Osteocyte (in vitro differentiated cells): ENCODE measurements at regions not wholly inside any gene's neighbourhood (a gene's known extent, or its start where the extent isn't known, plus 50 kb on each side); places are given as distances from the start of the nearest gene placed in this dataset.
"Not testable (repeated sequence)": the region's sequence is repeated elsewhere in the genome, so short reads cannot be mapped to it uniquely, and the experiment has no call there.

Experiments used
- DNase-seq: peaks from one replicate; pipeline ENCODE4 v3.0.0; 2021; ENCODE audit warnings: mixed read lengths; ENCODE audit not compliant: unreplicated experiment; ENCODE audit errors: extremely low spot score
- H3K27ac Mint-ChIP-seq: one replicate; pipeline ENCODE4 v1.8.0; 2021; ENCODE audit warnings: mild to moderate bottlenecking, mixed read lengths; ENCODE audit not compliant: unreplicated experiment
- H3K27me3 Mint-ChIP-seq: one replicate; pipeline ENCODE4 v1.8.0; 2021; ENCODE audit warnings: mixed read lengths; ENCODE audit not compliant: unreplicated experiment
- H3K36me3 Mint-ChIP-seq: one replicate; pipeline ENCODE4 v1.8.0; 2021; ENCODE audit warnings: mixed read lengths; ENCODE audit not compliant: unreplicated experiment
- H3K4me1 Mint-ChIP-seq: one replicate; pipeline ENCODE4 v1.8.0; 2021; ENCODE audit warnings: mixed read lengths; ENCODE audit not compliant: unreplicated experiment
- H3K4me3 Mint-ChIP-seq: one replicate; pipeline ENCODE4 v1.8.0; 2021; ENCODE audit warnings: mild to moderate bottlenecking, moderate library complexity, mixed read lengths; ENCODE audit not compliant: unreplicated experiment
- H3K9me3 Mint-ChIP-seq: one replicate; pipeline ENCODE4 v1.8.0; 2021; ENCODE audit warnings: mixed read lengths; ENCODE audit not compliant: unreplicated experiment

GRCh38 chr21:6567542-6567941, 3953.8 kb upstream of the TPTE start:
- H3K27ac Mint-ChIP-seq, DNase-seq, H3K9me3 Mint-ChIP-seq, H3K36me3 Mint-ChIP-seq, H3K4me1 Mint-ChIP-seq, H3K27me3 Mint-ChIP-seq, H3K4me3 Mint-ChIP-seq: not testable (repeated sequence)

GRCh38 chr21:6569152-6569551, 3952.2 kb upstream of the TPTE start:
- H3K9me3 Mint-ChIP-seq, H3K27ac Mint-ChIP-seq, H3K4me3 Mint-ChIP-seq, H3K4me1 Mint-ChIP-seq, DNase-seq, H3K36me3 Mint-ChIP-seq, H3K27me3 Mint-ChIP-seq: not testable (repeated sequence)

- H3K36me3 Mint-ChIP-seq, H3K4me3 Mint-ChIP-seq, H3K27ac Mint-ChIP-seq, H3K27me3 Mint-ChIP-seq, H3K9me3 Mint-ChIP-seq, DNase-seq, H3K4me1 Mint-ChIP-seq: not testable (repeated sequence)
Measured at GRCh38 chr21:6569587-6570392, 3951.6 kb upstream of the TPTE start.

DNA sequence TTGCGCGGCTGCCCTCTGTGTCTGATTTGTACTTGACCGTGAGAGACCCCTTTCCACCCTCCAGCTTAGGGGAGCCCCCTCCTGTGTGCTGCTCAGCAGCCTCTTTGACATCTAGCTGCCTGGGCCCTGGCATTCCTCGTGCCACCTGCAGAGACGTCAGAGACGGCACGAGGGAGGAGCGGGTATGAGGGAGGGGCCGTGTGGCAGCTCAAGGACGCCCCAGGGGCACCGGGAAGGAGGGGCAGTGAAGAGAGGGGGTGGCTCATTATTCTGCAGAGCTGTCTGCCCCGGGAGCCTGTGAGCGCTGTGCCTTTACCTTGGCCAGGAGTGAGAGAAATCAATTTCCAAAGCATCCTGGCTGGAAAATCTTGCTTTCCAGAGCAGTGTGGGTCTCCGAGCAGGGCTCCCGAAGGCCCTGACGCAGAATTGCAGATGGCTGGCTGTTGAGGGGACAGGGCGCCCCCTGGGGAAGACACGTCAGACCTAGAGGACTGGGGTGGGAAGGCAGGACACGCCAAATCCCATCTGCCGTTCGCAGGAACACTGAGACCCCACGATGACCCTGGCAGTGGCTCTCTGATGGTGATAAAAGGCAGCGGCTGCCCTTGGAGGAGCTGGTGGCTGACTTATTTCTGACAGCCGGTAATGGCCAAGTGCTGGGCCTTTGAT, 3950.5 kb upstream of the TPTE start:
- not testable (repeated sequence) for H3K27me3 Mint-ChIP-seq, H3K9me3 Mint-ChIP-seq, H3K27ac Mint-ChIP-seq, H3K36me3 Mint-ChIP-seq, DNase-seq, H3K4me1 Mint-ChIP-seq, H3K4me3 Mint-ChIP-seq

DNA sequence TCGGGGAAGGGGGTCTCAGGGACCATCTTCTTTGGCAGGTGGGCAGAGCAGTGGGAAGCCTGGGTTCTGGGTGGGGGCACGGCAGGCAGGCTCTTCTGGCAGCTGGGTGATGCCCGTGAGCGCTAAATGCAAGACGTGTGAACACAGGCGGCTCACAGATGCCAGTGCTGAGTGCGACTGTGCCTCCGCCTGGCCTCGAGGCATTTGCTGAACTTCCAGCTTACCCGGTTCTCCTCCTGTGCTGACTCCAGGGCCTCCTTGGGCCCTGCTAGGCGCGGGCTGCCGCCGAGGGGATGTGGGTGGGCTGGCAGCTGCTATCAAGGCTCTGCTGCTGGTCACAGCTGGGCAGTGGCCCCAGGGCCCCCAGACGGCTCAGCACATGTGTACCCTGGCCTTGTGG, 3947.8 kb upstream of the TPTE start:
- H3K4me1 Mint-ChIP-seq, H3K9me3 Mint-ChIP-seq, H3K27ac Mint-ChIP-seq, H3K36me3 Mint-ChIP-seq, H3K4me3 Mint-ChIP-seq, H3K27me3 Mint-ChIP-seq, DNase-seq: not testable (repeated sequence)

DNA sequence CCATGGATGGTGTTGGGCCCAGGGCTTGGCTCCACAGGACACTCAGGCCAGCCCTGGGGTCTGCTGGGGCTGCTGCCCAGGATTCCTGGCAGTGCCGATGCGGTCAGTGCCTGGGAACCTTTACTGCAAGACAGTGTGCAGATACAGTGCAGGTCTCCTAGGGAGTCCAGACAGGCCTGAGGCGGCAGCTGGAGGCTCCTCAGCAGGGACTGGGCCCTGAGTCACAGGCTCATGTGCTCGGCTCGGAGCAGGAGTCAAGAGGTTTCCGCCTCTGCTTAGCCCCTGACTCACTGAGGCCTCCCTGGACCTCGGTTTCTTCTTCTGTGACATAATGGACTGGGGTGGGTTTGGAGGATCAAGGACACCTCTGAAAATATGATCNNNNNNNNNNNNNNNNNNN, 3941.6 kb upstream of the TPTE start:
- H3K9me3 Mint-ChIP-seq, H3K4me1 Mint-ChIP-seq, DNase-seq, H3K4me3 Mint-ChIP-seq, H3K27me3 Mint-ChIP-seq, H3K36me3 Mint-ChIP-seq, H3K27ac Mint-ChIP-seq: not testable (repeated sequence)
